Colonic mucosa (tissue), 4 donors: ENCODE measurements at regions not wholly inside any gene's neighbourhood (a gene's known extent, or its start where the extent isn't known, plus 50 kb on each side); places are given as distances from the start of the nearest gene placed in this dataset.

Experiments
- DNase-seq: peaks from one replicate; pipeline ENCODE4 v3.0.0-alpha.2; 2020
- H3K27ac ChIP-seq: fragments of 200-600 bp; one replicate; pipeline ENCODE4 v1.8.0; 2021
- H3K27me3 ChIP-seq: fragments of 200-600 bp; one replicate; pipeline ENCODE4 v1.8.0; 2021
- H3K36me3 ChIP-seq: fragments of 200-600 bp; one replicate; pipeline ENCODE4 v1.8.0; 2021
- H3K4me1 ChIP-seq: fragments of 200-600 bp; one replicate; pipeline ENCODE4 v1.8.0; 2021; ENCODE audit warnings: mild to moderate bottlenecking
- H3K4me3 ChIP-seq: fragments of 200-600 bp; one replicate; pipeline ENCODE4 v1.8.0; 2021
- H3K9ac ChIP-seq, 2 donors: one replicate each; pipeline ENCODE4 v1.7.0; 2013; ENCODE audit warnings: control low read depth in 2 of 2, low read depth in 2 of 2, low read length in 2 of 2
- H3K9me3 ChIP-seq: fragments of 200-600 bp; one replicate; pipeline ENCODE4 v1.8.0; 2021
- intact Hi-C: fragments of 100-400 bp; cut with DNase I; formaldehyde crosslinking; loops from one replicate; pipeline ENCODE4 v1.14.1; 2022
- TF ChIP-seq, protein P1 (sequence below): fragments of 200-600 bp; IDR thresholded peaks from one replicate; pipeline ENCODE4 v1.8.0; 2022; ENCODE audit warnings: antibody characterized with exemption, mild to moderate bottlenecking
- donor health status: healthy.
- donor health status: DM: no; HTN: no; CAD: no.
- donor health status: DM: no; HTN: no; CAD: no.

DNA sequence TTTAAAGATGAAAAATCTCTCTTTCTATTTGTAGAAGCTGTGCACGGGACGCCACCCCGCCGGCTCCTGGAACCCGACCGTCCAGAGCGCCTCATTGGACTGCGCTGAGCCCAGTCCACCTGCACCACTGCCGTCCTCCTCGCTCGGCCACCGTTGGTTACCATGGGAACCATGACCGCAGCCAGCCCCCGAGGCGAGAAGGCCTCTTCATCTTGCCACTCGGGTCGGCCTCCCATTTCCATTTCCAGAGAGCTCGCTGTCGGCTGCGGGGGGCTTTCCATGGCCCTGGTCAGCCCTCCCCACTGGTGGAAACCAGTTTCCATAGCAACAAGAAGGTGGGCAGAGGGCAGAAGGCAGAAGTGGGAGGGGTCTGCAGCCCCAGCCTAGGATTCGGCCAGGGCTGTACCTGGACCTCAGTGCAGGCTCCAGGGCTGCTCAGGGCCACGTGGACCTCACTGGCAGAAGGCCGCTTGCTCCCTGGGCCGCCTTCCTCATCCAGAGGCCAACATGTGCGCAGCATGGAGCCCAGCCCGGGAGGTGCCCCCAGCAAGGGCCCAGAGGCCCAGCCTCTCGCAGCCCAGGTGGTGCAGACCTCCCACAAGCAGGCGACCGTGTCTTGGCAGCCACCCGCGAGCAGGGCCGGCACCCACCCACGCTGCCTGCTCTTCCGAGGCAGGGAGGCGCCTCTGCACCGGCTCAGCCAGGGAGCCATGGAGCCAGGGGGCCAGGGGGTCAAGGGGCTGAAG lies 283.5 kb upstream of the PPP2R2D start:
- Histone ChIP-seq H3K9me3 (no peaks in the 10 kb centered on the region), H3K36me3 (no peaks in the 10 kb centered on the region), H3K4me3 (no peak overlapping the region), H3K4me1 (no peaks in the 10 kb centered on the region), H3K27me3 (no peaks in the 10 kb centered on the region), H3K9ac (no peak overlapping the region), H3K27ac (no peak overlapping the region)
- intact Hi-C loops, result no loop called here
- TF ChIP-seq, protein P1, sequence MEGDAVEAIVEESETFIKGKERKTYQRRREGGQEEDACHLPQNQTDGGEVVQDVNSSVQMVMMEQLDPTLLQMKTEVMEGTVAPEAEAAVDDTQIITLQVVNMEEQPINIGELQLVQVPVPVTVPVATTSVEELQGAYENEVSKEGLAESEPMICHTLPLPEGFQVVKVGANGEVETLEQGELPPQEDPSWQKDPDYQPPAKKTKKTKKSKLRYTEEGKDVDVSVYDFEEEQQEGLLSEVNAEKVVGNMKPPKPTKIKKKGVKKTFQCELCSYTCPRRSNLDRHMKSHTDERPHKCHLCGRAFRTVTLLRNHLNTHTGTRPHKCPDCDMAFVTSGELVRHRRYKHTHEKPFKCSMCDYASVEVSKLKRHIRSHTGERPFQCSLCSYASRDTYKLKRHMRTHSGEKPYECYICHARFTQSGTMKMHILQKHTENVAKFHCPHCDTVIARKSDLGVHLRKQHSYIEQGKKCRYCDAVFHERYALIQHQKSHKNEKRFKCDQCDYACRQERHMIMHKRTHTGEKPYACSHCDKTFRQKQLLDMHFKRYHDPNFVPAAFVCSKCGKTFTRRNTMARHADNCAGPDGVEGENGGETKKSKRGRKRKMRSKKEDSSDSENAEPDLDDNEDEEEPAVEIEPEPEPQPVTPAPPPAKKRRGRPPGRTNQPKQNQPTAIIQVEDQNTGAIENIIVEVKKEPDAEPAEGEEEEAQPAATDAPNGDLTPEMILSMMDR, result no peak
- no peak for DNase-seq

DNA sequence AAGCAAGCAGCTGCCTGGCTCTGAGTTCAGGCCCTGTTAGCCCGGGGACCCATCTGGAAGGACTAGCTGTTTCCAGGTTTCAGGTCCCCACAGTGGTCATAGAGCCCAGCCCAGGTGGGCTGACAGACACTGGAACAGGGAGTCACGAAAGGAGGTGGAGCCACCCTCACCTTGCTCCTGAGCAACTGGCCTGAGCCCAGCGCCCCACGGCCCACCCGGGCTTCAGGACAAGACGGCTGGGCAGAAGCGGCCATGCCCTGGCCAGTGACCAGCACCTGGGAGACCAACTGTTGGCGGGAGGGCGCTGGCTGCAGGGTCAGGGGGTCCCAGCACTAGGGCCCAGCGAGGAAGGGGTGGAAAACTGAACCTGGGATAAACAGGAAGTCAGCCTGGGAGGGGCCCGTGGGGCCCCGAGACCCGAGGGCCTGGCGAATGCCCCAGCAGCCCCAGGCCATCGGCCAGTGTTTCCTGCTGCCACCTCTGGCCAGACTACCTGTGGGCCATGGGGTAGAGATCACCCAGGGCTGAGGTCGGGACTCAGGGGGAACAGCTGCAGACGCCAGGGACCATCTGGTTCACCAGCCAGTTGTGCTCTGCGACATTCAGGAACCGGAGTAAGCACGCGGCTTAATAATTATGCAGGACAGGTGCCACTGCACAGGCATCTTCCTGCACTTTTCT lies 282.1 kb upstream of the PPP2R2D start:
- no peak overlapping the region for H3K27ac ChIP-seq
- no peaks in the 10 kb centered on the region for H3K27me3 ChIP-seq
- no peaks in the 10 kb centered on the region for H3K4me1 ChIP-seq
- no peaks in the 10 kb centered on the region for H3K9me3 ChIP-seq
- TF ChIP-seq, protein P1, result no peak
- H3K36me3 ChIP-seq, result no peaks in the 10 kb centered on the region
- no peak for DNase-seq
- intact Hi-C loops, result no loop called here
- H3K4me3 ChIP-seq, result no peak overlapping the region
- no peak overlapping the region for H3K9ac ChIP-seq

DNA sequence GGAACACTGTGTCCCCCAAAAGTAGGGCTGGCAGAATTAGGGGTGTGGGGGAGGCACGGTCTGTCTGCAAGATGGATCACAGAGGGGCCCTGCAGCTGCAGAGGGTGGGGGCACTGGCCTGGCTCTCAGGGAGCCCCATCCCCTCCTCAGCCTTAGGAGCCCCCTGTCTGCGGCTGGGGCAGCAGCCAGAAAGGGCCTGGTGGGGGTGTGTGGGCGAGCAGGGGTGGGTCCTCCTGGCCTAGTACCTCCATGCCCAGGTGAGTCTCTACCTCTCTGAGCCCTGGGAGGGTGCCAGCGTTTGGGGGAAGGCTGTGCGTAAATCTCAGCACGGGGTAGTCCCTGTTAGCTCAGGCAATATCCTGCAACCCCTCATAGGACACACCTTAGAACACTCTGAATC lies 280.5 kb upstream of the PPP2R2D start:
- Histone ChIP-seq H3K4me3 (no peak overlapping the region), H3K4me1 (no peaks in the 10 kb centered on the region), H3K36me3 (no peaks in the 10 kb centered on the region), H3K27me3 (no peaks in the 10 kb centered on the region), H3K9ac (no peak overlapping the region), H3K9me3 (no peaks in the 10 kb centered on the region), H3K27ac (no peak overlapping the region)
- intact Hi-C loops, result no loop called here
- no peak for DNase-seq
- TF ChIP-seq, protein P1, result no peak

DNA sequence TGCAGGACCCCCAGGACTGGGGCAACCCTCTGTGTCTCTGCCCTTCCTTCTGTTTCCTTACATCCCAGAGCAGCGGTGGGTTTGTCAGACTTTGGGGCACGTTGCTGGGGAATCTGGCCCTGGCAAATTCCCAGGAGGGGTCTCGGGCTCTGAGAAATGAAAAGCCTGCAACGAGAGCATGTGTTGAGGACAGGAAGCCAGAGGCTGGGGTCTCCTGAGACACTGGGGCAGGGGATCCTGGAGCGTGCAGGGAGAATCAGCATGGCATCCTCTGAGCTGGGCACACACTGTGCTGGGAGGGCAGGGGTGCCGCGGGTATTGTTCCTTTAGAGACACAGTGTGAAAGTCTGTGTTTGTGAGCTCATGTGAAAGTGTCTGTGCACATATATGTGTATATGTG lies 279.9 kb upstream of the PPP2R2D start:
- no peaks in the 10 kb centered on the region for H3K36me3 ChIP-seq
- H3K27ac ChIP-seq, result no peak overlapping the region
- intact Hi-C loops, result no loop called here
- no peak overlapping the region for H3K4me3 ChIP-seq
- no peaks in the 10 kb centered on the region for H3K4me1 ChIP-seq
- TF ChIP-seq, protein P1, result no peak
- no peaks in the 10 kb centered on the region for H3K27me3 ChIP-seq
- DNase-seq, result no peak
- no peaks in the 10 kb centered on the region for H3K9me3 ChIP-seq
- no peak overlapping the region for H3K9ac ChIP-seq

DNA sequence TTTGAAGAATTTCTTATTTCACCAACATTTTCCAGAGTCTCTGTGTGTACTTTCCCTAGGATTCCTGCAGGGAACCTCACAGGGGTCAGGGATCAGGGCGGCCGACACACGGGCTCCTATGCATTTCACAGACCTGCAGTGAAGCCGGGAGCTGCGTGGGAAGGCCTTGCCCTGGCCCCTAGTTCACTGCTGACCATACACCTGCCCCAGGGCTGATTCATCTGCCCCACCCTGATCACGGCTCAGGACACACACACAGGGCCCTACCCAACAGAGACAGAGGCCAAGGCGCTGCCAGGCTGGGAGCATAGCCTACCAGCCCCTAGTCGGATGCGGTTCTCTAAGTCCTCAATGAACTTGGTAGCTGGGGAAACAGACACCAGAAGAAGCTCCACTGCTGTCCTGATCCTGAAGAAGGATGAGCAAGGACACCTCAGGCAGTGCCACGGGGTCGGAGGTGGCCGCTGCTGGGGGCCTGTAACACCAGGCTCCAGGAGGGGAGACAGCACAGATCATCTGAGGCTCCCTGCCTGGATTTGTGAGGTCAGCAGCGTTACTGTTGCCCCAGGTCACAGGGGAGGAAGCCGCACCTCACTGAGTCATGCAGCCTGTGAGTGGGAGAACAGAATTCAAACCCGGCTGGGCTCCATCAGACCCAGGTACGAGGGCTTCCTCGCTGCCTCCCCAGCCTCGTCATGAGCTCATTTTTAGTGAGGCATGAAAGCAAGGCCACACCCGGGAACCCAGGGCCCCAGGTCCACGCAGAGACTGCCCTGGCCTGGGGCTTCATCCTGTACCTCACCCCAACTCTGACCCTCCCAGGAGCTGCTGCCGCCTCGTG lies 278.8 kb upstream of the PPP2R2D start:
- TF ChIP-seq, protein P1, result no peak
- intact Hi-C loops, result no loop called here
- H3K36me3 ChIP-seq, result no peaks in the 10 kb centered on the region
- DNase-seq, result no peak
- H3K27ac ChIP-seq, result no peak overlapping the region
- H3K4me1 ChIP-seq, result no peaks in the 10 kb centered on the region
- no peaks in the 10 kb centered on the region for H3K9me3 ChIP-seq
- no peaks in the 10 kb centered on the region for H3K27me3 ChIP-seq
- no peak overlapping the region for H3K9ac ChIP-seq
- no peak overlapping the region for H3K4me3 ChIP-seq
